ENCODE measurements at regions not wholly inside any gene's neighbourhood (a gene's known extent, or its start where the extent isn't known, plus 50 kb on each side); places are given as distances from the start of the nearest gene placed in this dataset.

DNA sequence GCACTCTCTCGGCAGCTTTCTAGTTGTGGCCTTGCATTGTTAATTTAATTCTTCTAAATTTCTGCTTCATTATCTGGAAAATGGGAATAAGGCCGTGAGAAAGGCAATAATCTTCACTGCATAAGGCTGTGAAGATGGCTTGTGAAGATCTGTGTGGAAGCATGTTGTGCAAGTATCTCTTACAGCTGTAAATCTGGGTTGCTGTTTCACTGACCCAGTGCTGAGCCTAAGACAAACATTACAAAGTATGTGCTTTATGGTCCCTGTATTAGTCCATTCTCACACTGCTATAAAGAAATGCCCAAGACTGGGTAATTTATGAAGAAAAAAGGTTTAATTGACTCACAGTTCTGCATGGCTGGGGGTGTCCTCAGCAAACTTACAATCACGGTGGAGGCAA is 101.0 kb upstream of the PTPRR start:
- Histone ChIP-seq H4K20me1 (ENCODE audit: insufficient read depth, poor library complexity, severe bottlenecking) (no peaks in the 10 kb centered on the region), H3K79me2 (no peaks in the 10 kb centered on the region), H3K9me3 (ENCODE audit: low read depth) (no peaks in the 10 kb centered on the region), H3K4me2 (no peak overlapping the region), H3K4me3 (no peak overlapping the region), H3K27me3 (no peaks in the 10 kb centered on the region), H3K36me3 (replicated peaks; ENCODE audit: insufficient read depth, low read depth) (no peaks in the 10 kb centered on the region), H3K4me1 (ENCODE audit: insufficient read depth) (no peaks in the 10 kb centered on the region), H2AFZ (no peak overlapping the region), H3K27ac (peak overlapping the region; percentile 7), H3K9me2 (replicated peaks; ENCODE audit: insufficient read depth) (no peaks in the 10 kb centered on the region)
- no peak for TF ChIP-seq EZH2phosphoT487 (IDR thresholded peaks at IDR 0.05; ENCODE audit: low read depth, severe bottlenecking, unreplicated experiment)
- no peak for TF ChIP-seq EZH2 (IDR thresholded peaks at IDR 0.05; ENCODE audit: borderline replicate concordance)
- TF ChIP-seq, protein P1, sequence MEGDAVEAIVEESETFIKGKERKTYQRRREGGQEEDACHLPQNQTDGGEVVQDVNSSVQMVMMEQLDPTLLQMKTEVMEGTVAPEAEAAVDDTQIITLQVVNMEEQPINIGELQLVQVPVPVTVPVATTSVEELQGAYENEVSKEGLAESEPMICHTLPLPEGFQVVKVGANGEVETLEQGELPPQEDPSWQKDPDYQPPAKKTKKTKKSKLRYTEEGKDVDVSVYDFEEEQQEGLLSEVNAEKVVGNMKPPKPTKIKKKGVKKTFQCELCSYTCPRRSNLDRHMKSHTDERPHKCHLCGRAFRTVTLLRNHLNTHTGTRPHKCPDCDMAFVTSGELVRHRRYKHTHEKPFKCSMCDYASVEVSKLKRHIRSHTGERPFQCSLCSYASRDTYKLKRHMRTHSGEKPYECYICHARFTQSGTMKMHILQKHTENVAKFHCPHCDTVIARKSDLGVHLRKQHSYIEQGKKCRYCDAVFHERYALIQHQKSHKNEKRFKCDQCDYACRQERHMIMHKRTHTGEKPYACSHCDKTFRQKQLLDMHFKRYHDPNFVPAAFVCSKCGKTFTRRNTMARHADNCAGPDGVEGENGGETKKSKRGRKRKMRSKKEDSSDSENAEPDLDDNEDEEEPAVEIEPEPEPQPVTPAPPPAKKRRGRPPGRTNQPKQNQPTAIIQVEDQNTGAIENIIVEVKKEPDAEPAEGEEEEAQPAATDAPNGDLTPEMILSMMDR (IDR thresholded peaks at IDR 0.05; ENCODE audit: poor library complexity): no peak
- DNase-seq (ENCODE audit: low spot score): peak; percentile 18
- 41% methylated on average over 3 of the region's 3 CpGs for WGBS (ENCODE audit: low lambda C conversion rate, missing lambda C conversion rate)

DNA sequence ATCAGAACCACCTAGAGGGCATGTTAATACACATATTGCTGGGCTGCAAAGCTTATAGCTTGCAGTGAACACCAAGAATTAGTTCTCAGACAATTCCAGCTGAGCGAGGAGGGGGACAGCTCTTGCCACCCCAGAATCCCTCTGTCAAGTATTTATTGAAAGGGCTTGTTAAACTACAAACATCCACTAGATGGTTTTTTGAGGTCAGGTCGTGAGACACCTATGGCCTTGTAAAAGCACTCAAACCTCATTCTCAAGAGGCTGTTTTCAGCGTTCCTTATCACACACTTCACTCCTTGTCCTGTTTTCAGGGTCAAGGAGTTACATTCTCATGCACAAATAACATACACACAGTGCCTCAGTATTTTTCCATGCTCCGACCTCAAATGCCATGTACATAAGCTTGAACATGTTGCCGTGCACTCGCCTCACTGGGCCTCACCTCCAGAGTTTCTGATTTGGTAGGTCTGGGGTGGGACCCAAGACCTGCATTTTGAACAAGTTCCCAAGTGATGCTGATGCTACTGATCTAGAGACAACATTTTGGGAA is 98.8 kb upstream of the PTPRR start:
- no peak for DNase-seq (ENCODE audit: low spot score)
- Histone ChIP-seq H3K36me3 (replicated peaks; ENCODE audit: insufficient read depth, low read depth) (no peaks in the 10 kb centered on the region), H3K4me1 (ENCODE audit: insufficient read depth) (no peaks in the 10 kb centered on the region), H3K4me2 (no peak overlapping the region), H3K4me3 (no peak overlapping the region), H3K9me2 (replicated peaks; ENCODE audit: insufficient read depth) (no peaks in the 10 kb centered on the region), H3K9me3 (ENCODE audit: low read depth) (no peaks in the 10 kb centered on the region), H3K27ac (no peak overlapping the region), H2AFZ (no peak overlapping the region), H3K79me2 (no peaks in the 10 kb centered on the region), H3K27me3 (no peaks in the 10 kb centered on the region), H4K20me1 (ENCODE audit: insufficient read depth, poor library complexity, severe bottlenecking) (no peaks in the 10 kb centered on the region)
- TF ChIP-seq EZH2 (IDR thresholded peaks at IDR 0.05; ENCODE audit: borderline replicate concordance): no peak
- TF ChIP-seq, protein P1 (IDR thresholded peaks at IDR 0.05; ENCODE audit: poor library complexity): no peak
- no peak for TF ChIP-seq EZH2phosphoT487 (IDR thresholded peaks at IDR 0.05; ENCODE audit: low read depth, severe bottlenecking, unreplicated experiment)
- 67% methylated on average over 6 of the region's 6 CpGs for WGBS (ENCODE audit: low lambda C conversion rate, missing lambda C conversion rate)

DNA sequence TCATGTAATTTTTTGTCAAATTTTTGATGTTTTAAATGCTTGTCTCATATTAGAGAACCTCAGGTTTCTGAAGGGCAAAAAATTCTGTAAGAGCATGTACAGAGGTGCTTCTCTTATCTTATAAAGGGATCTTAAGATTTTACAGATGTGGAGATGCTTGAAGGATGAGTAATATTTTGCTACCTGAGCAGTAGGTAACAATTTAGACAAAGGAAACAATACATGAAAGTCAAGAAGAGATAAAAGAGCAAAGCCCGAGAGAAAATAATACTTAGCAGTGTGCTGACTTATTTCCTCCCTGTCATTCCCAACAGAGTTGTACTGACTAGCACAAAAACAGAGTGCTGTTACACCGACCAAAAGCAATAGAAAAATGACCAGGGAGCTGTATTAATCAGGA is 98.1 kb upstream of the PTPRR start:
- no peaks in the 10 kb centered on the region for H3K9me2 ChIP-seq (replicated peaks; ENCODE audit: insufficient read depth)

DNA sequence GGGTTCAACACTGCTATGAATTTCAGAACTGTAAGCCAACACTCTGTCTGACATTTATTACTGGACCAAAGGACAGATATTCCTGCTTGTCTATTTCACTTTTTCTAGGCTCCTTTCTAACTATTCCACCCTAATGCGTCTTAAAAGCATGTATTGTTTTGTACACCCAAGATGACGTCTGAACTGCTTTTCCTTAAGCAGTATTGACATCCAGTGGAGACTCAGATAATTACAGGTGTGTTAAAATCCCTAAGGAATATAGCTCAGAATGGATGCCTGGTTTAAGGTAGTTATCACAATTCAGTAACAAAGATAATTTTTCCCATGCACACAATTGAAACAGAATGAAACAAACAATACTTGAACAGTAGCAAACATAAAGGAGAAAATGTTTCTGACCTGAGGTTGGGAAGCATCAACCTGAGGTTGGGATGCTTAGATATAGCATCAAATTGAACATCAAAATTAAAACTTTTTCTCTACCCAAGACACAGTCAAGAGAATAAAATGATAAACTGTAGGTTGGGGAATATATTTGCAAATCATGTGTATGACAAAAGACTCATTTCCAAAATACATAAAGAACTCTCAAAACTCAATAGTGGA is 93.7 kb upstream of the PTPRR start:
- Histone ChIP-seq H3K4me1 (ENCODE audit: insufficient read depth) (no peaks in the 10 kb centered on the region), H3K9me2 (replicated peaks; ENCODE audit: insufficient read depth) (no peaks in the 10 kb centered on the region), H3K27ac (no peak overlapping the region), H4K20me1 (ENCODE audit: insufficient read depth, poor library complexity, severe bottlenecking) (no peaks in the 10 kb centered on the region), H3K79me2 (no peaks in the 10 kb centered on the region), H3K27me3 (no peaks in the 10 kb centered on the region), H3K4me2 (peak overlapping the region; percentile 18), H3K36me3 (replicated peaks; ENCODE audit: insufficient read depth, low read depth) (no peaks in the 10 kb centered on the region), H3K9me3 (ENCODE audit: low read depth) (no peaks in the 10 kb centered on the region), H2AFZ (peak overlapping the region; percentile 8), H3K4me3 (no peak overlapping the region)
- DNase-seq (ENCODE audit: low spot score): peak; percentile 57
- 17% methylated on average over 2 of the region's 2 CpGs for WGBS (ENCODE audit: low lambda C conversion rate, missing lambda C conversion rate)
- TF ChIP-seq, protein P1 (IDR thresholded peaks at IDR 0.05; ENCODE audit: poor library complexity): peak; percentile 62
- TF ChIP-seq EZH2phosphoT487 (IDR thresholded peaks at IDR 0.05; ENCODE audit: low read depth, severe bottlenecking, unreplicated experiment): no peak

More for the DNA sequence above, 98.1 kb upstream of the PTPRR start:
- Histone ChIP-seq H3K27me3 (no peaks in the 10 kb centered on the region), H3K27ac (no peak overlapping the region), H3K4me3 (no peak overlapping the region), H3K4me2 (no peak overlapping the region), H4K20me1 (ENCODE audit: insufficient read depth, poor library complexity, severe bottlenecking) (no peaks in the 10 kb centered on the region), H3K79me2 (no peaks in the 10 kb centered on the region), H3K4me1 (ENCODE audit: insufficient read depth) (no peaks in the 10 kb centered on the region), H3K9me3 (ENCODE audit: low read depth) (no peaks in the 10 kb centered on the region), H3K36me3 (replicated peaks; ENCODE audit: insufficient read depth, low read depth) (no peaks in the 10 kb centered on the region), H2AFZ (no peak overlapping the region)
- no peak for TF ChIP-seq EZH2phosphoT487 (IDR thresholded peaks at IDR 0.05; ENCODE audit: low read depth, severe bottlenecking, unreplicated experiment)
- no peak for DNase-seq (ENCODE audit: low spot score)
- WGBS (ENCODE audit: low lambda C conversion rate, missing lambda C conversion rate): 71% methylated on average over 2 of the region's 2 CpGs
